Hepatocyte (in vitro differentiated cells): ENCODE measurements at regions not wholly inside any gene's neighbourhood (a gene's known extent, or its start where the extent isn't known, plus 50 kb on each side); places are given as distances from the start of the nearest gene placed in this dataset.

ENCODE experiments used
- DNase-seq: peaks from one replicate; pipeline ENCODE4 v3.0.0-alpha.2; 2016; ENCODE audit warnings: low spot score
- H2AFZ ChIP-seq: fragments of 200-600 bp; sonication (generic); 2 replicates; pipeline ENCODE4 v1.6.0; 2016; ENCODE audit warnings: antibody characterized with exemption, mild to moderate bottlenecking
- H3K27ac ChIP-seq: fragments of 200-600 bp; sonication (generic); 2 replicates; pipeline ENCODE4 v1.5.1; 2016; ENCODE audit warnings: mild to moderate bottlenecking
- H3K27me3 ChIP-seq: fragments of 200-600 bp; sonication (generic); 2 replicates; pipeline ENCODE4 v1.6.1; 2016
- H3K36me3 ChIP-seq: fragments of 200-600 bp; sonication (generic); replicated peaks from 2 replicates; pipeline ENCODE4 v1.5.1; 2016; ENCODE audit warnings: low read depth; ENCODE audit not compliant: insufficient read depth
- H3K4me1 ChIP-seq: fragments of 200-600 bp; sonication (generic); 2 replicates; pipeline ENCODE4 v1.5.1; 2016; ENCODE audit warnings: mild to moderate bottlenecking, moderate library complexity; ENCODE audit not compliant: insufficient read depth
- H3K4me2 ChIP-seq: fragments of 200-600 bp; sonication (generic); 2 replicates; pipeline ENCODE4 v1.6.0; 2016
- H3K4me3 ChIP-seq: fragments of 200-600 bp; sonication (generic); 2 replicates; pipeline ENCODE4 v1.5.1; 2016; ENCODE audit warnings: mild to moderate bottlenecking
- H3K79me2 ChIP-seq: fragments of 200-600 bp; sonication (generic); 2 replicates; pipeline ENCODE4 v1.6.0; 2017; ENCODE audit warnings: mild to moderate bottlenecking
- H3K9me2 ChIP-seq: fragments of 200-600 bp; sonication (generic); replicated peaks from 2 replicates; pipeline ENCODE4 v1.6.0; 2017; ENCODE audit warnings: mild to moderate bottlenecking; ENCODE audit not compliant: insufficient read depth
- H3K9me3 ChIP-seq: fragments of 200-600 bp; sonication (generic); 2 replicates; pipeline ENCODE4 v1.5.1; 2016; ENCODE audit warnings: low read depth, mild to moderate bottlenecking
- H4K20me1 ChIP-seq: fragments of 200-600 bp; sonication (generic); 2 replicates; pipeline ENCODE4 v1.6.0; 2016; ENCODE audit warnings: mild to moderate bottlenecking; ENCODE audit not compliant: insufficient read depth, poor library complexity, severe bottlenecking
- EZH2 ChIP-seq: fragments of 200-600 bp; sonication (generic); IDR thresholded peaks from 2 replicates; pipeline ENCODE4 v1.6.1; 2016; ENCODE audit warnings: antibody characterized with exemption, mild to moderate bottlenecking, borderline replicate concordance
- EZH2phosphoT487 ChIP-seq: fragments of 200-600 bp; sonication (generic); IDR thresholded peaks from one replicate; pipeline ENCODE4 v1.6.1; 2018; ENCODE audit warnings: antibody characterized with exemption, mild to moderate bottlenecking, low read depth, moderate library complexity; ENCODE audit not compliant: unreplicated experiment, severe bottlenecking
- WGBS: methylation state at CpG from one replicate; pipeline ENCODE4 v1.1.6; 2016; ENCODE audit warnings: low lambda C conversion rate; ENCODE audit errors: missing lambda C conversion rate; 5-methylcytosine and 5-hydroxymethylcytosine counted together
- TF ChIP-seq, protein P1 (sequence below): fragments of 200-600 bp; sonication (generic); IDR thresholded peaks from 2 replicates; pipeline ENCODE4 v1.5.1; 2016; ENCODE audit warnings: antibody characterized with exemption, mild to moderate bottlenecking; ENCODE audit not compliant: poor library complexity

DNA sequence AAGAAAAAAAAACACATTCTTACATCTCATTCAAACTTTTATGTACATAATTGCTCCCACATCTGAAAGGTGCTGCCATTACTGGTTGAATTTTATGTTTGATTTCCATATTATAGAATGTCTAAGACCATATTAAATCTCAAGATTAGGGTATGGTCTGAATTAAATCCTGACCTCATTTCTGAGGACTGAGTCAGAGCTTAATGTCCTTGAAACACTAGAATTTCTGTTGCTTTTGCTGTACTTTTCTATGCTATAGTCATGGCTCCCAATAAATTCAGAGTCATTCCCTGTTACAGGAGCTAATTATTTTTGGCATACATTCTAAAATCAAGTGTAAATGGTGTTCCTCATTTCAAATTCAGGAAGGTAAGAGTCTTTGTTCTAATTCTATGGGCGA lies 285.3 kb upstream of the MANEA start:
- Histone ChIP-seq H3K79me2 (no peaks in the 10 kb centered on the region), H3K27ac (no peak overlapping the region), H3K27me3 (no peaks in the 10 kb centered on the region), H2AFZ (no peak overlapping the region), H4K20me1 (no peaks in the 10 kb centered on the region), H3K9me3 (no peaks in the 10 kb centered on the region), H3K9me2 (no peaks in the 10 kb centered on the region), H3K4me1 (no peaks in the 10 kb centered on the region), H3K4me2 (no peak overlapping the region), H3K4me3 (no peak overlapping the region), H3K36me3 (no peaks in the 10 kb centered on the region)
- TF ChIP-seq EZH2phosphoT487: no peak
- no peak for TF ChIP-seq EZH2
- TF ChIP-seq, protein P1, sequence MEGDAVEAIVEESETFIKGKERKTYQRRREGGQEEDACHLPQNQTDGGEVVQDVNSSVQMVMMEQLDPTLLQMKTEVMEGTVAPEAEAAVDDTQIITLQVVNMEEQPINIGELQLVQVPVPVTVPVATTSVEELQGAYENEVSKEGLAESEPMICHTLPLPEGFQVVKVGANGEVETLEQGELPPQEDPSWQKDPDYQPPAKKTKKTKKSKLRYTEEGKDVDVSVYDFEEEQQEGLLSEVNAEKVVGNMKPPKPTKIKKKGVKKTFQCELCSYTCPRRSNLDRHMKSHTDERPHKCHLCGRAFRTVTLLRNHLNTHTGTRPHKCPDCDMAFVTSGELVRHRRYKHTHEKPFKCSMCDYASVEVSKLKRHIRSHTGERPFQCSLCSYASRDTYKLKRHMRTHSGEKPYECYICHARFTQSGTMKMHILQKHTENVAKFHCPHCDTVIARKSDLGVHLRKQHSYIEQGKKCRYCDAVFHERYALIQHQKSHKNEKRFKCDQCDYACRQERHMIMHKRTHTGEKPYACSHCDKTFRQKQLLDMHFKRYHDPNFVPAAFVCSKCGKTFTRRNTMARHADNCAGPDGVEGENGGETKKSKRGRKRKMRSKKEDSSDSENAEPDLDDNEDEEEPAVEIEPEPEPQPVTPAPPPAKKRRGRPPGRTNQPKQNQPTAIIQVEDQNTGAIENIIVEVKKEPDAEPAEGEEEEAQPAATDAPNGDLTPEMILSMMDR: no peak
- 85% methylated on average over 1 of the region's 1 CpG for WGBS
- no peak for DNase-seq

DNA sequence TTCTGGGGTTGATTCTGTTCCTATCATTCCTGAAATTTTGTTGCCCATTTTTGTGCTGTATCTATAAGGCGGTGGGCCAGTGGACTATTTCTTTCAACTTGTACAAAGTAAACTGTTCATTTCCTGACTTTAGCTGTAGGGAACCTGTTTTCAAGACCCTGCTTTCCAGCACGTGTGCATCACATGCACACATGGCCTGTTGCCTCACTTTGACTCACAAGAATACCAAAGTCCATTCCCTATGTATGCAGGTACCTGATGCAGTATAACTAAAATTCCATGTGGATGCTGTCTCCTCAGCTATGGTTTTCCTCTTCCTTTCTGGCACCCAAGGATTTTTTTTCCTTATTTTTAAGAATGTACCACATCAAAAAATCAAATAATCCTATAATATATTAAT lies 284.1 kb upstream of the MANEA start:
- Histone ChIP-seq H3K27me3 (no peaks in the 10 kb centered on the region), H3K9me3 (no peaks in the 10 kb centered on the region), H3K4me1 (no peaks in the 10 kb centered on the region), H3K36me3 (no peaks in the 10 kb centered on the region), H3K79me2 (no peaks in the 10 kb centered on the region), H3K4me3 (no peak overlapping the region), H3K27ac (no peak overlapping the region), H4K20me1 (no peaks in the 10 kb centered on the region), H2AFZ (no peak overlapping the region), H3K9me2 (no peaks in the 10 kb centered on the region), H3K4me2 (no peak overlapping the region)
- TF ChIP-seq, protein P1: no peak
- no peak for TF ChIP-seq EZH2
- TF ChIP-seq EZH2phosphoT487: no peak
- WGBS: 80% methylated on average over 2 of the region's 2 CpGs
- no peak for DNase-seq

DNA sequence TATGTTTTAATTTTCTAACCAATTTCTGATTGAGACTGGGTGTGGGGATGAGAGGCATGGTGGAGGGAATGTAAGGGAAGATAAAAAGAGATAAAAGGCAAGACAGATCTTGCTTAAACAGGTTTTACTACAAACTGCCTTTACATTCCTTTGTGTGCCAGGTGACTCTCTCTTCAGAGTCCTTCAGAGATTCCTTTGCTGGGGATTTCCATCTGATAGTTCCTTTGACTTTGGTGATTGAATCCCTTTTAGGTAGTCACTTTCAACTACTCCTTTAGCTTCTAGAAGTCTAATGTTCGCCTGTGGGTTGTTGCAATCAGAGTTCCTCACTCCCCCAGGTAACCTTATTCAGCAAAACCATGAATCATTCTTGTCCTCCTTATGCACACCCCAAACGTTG lies 283.3 kb upstream of the MANEA start:
- H3K4me3 ChIP-seq: no peak overlapping the region
- H3K4me1 ChIP-seq: no peaks in the 10 kb centered on the region
- peak overlapping the region; percentile 5 for H3K27ac ChIP-seq
- DNase-seq: no peak
- TF ChIP-seq, protein P1: no peak
- TF ChIP-seq EZH2 (no peak), EZH2phosphoT487 (no peak)
- H3K79me2 ChIP-seq: no peaks in the 10 kb centered on the region
- H3K27me3 ChIP-seq: no peaks in the 10 kb centered on the region
- WGBS: 33% methylated on average over 2 of the region's 2 CpGs
- no peaks in the 10 kb centered on the region for H3K9me2 ChIP-seq
- no peaks in the 10 kb centered on the region for H3K9me3 ChIP-seq
- no peak overlapping the region for H2AFZ ChIP-seq
- H4K20me1 ChIP-seq: no peaks in the 10 kb centered on the region
- no peaks in the 10 kb centered on the region for H3K36me3 ChIP-seq
- H3K4me2 ChIP-seq: no peak overlapping the region

DNA sequence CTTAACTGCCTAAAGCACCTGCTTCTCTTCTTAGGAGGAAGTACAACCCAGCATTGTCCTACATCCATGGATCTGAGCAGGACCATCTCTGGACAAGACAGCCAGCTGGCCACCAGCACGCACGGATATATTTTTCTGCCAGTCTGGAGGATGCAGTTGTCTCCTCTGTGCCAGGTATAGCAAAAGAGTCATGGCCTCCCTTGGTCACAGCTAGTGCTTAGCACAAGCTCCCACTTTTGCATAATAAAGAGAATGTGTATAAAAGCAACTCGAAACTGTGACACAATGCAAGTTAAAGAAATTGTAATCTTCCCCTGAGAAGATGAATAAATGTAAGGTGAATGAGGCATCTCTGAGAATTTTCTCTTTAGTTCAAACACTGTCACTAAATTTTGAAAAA lies 267.8 kb upstream of the MANEA start:
- Histone ChIP-seq H3K4me2 (no peak overlapping the region), H3K27me3 (no peaks in the 10 kb centered on the region), H3K4me3 (no peak overlapping the region), H3K79me2 (no peaks in the 10 kb centered on the region), H4K20me1 (no peaks in the 10 kb centered on the region), H3K36me3 (no peaks in the 10 kb centered on the region), H3K9me2 (peaks cover 5% of the 10 kb centered on the region), H3K9me3 (no peaks in the 10 kb centered on the region), H3K27ac (no peak overlapping the region), H3K4me1 (no peaks in the 10 kb centered on the region), H2AFZ (no peak overlapping the region)
- TF ChIP-seq EZH2: no peak
- TF ChIP-seq, protein P1: no peak
- 81% methylated on average over 3 of the region's 3 CpGs for WGBS
- no peak for DNase-seq
